Keratinocyte (primary cell): ENCODE measurements at regions not wholly inside any gene's neighbourhood (a gene's known extent, or its start where the extent isn't known, plus 50 kb on each side); places are given as distances from the start of the nearest gene placed in this dataset.
A peak's percentile ranks its signal among the peaks of the same experiment; 100 is the strongest.

Experiments
- DNase-seq: peaks from one replicate; pipeline ENCODE4 v3.0.0-alpha.2; 2011; ENCODE audit warnings: low read depth, missing footprints, low spot score
- FAIRE-seq: peaks from 2 replicates; lab custom pipeline; 2011; peaks lifted over from hg19 to GRCh38; lab: Jason Lieb, UNC
- H2AFZ ChIP-seq: 2 replicates; pipeline ENCODE4 v1.6.0; 2012; ENCODE audit warnings: low read length, control low read depth, inconsistent platforms; ENCODE audit not compliant: control insufficient read depth
- H3K27ac ChIP-seq: 2 replicates; pipeline ENCODE4 v1.5.1; 2011; ENCODE audit warnings: low read length; ENCODE audit not compliant: control insufficient read depth, insufficient read depth
- H3K27me3 ChIP-seq: 3 replicates; pipeline ENCODE4 v1.6.0; 2011; ENCODE audit warnings: low read length; ENCODE audit not compliant: control insufficient read depth, insufficient read depth; ENCODE audit errors: extremely low read depth
- H3K36me3 ChIP-seq, 2 experiments: 2 replicates in 1 of 2; 3 replicates in 1 of 2; pipeline ENCODE4 v1.5.1; 2011; ENCODE audit warnings: low read length in 2 of 2, mild to moderate bottlenecking in 1 of 2; ENCODE audit not compliant: control insufficient read depth in 2 of 2, insufficient read depth in 2 of 2; ENCODE audit errors: extremely low read depth in 1 of 2
- H3K4me1 ChIP-seq: 3 replicates; pipeline ENCODE4 v1.5.1; 2011; ENCODE audit warnings: low read length; ENCODE audit not compliant: control insufficient read depth, insufficient read depth; ENCODE audit errors: extremely low read depth
- H3K4me2 ChIP-seq: 3 replicates; pipeline ENCODE4 v1.6.0; 2011; ENCODE audit warnings: low read depth, low read length; ENCODE audit not compliant: control insufficient read depth, insufficient read depth; ENCODE audit errors: extremely low read depth
- H3K4me3 ChIP-seq, 3 experiments: fragments of 200-600 bp in 1 of 3; sonication (generic) in 1 of 3; 2 replicates in 2 of 3; 3 replicates in 1 of 3; pipeline ENCODE4 v1.5.1; 2011 to 2016; ENCODE audit warnings: low read length in 3 of 3, mild to moderate bottlenecking in 3 of 3, control low read depth in 2 of 3, inconsistent platforms in 1 of 3, low read depth in 1 of 3, mixed read lengths in 1 of 3, mixed run types in 1 of 3, moderate library complexity in 1 of 3; ENCODE audit not compliant: control insufficient read depth in 2 of 3, insufficient read depth in 2 of 3; ENCODE audit errors: extremely low read depth in 1 of 3
- H3K79me2 ChIP-seq: 2 replicates; pipeline ENCODE4 v1.6.0; 2012; ENCODE audit warnings: low read length; ENCODE audit not compliant: control insufficient read depth, insufficient read depth
- H3K9ac ChIP-seq: 3 replicates; pipeline ENCODE4 v1.6.0; 2011; ENCODE audit warnings: low read length; ENCODE audit not compliant: control insufficient read depth, insufficient read depth; ENCODE audit errors: extremely low read depth
- H3K9me1 ChIP-seq: 3 replicates; pipeline ENCODE4 v1.6.0; 2011; ENCODE audit warnings: low read length; ENCODE audit not compliant: control insufficient read depth, insufficient read depth; ENCODE audit errors: extremely low read depth
- H3K9me3 ChIP-seq: 2 replicates; pipeline ENCODE4 v1.5.1; 2012; ENCODE audit warnings: low read depth, low read length; ENCODE audit not compliant: control insufficient read depth
- H4K20me1 ChIP-seq: 3 replicates; pipeline ENCODE4 v1.6.0; 2011; ENCODE audit warnings: low read length; ENCODE audit not compliant: control insufficient read depth, insufficient read depth; ENCODE audit errors: extremely low read depth
- CTCF ChIP-seq, 3 experiments: IDR thresholded peaks in 1 of 3; conservative IDR thresholded peaks in 1 of 3; optimal IDR thresholded peaks in 1 of 3; 2 replicates in 2 of 3; 3 replicates in 1 of 3; pipeline versions ENCODE3 to v1.5.1; 2011; ENCODE audit warnings: low read length in 3 of 3, mild to moderate bottlenecking in 3 of 3, moderate library complexity in 2 of 3, control low read depth in 1 of 3, inconsistent platforms in 1 of 3; ENCODE audit not compliant: insufficient read depth in 2 of 3; ENCODE audit errors: extremely low read depth in 1 of 3
- EZH2 ChIP-seq: IDR thresholded peaks from one replicate; pipeline ENCODE4 v1.6.1; 2012; ENCODE audit warnings: inconsistent platforms, mild to moderate bottlenecking, low read length, moderate library complexity
- dilution Hi-C: fragments of 300-500 bp; cut with MboI; formaldehyde crosslinking; loops from one replicate; pipeline ENCODE4 v1.7.0; 2020; ENCODE audit warnings: low sequenced_read_pairs; ENCODE audit not compliant: extremely low pct_ligation_motif_present

DNA sequence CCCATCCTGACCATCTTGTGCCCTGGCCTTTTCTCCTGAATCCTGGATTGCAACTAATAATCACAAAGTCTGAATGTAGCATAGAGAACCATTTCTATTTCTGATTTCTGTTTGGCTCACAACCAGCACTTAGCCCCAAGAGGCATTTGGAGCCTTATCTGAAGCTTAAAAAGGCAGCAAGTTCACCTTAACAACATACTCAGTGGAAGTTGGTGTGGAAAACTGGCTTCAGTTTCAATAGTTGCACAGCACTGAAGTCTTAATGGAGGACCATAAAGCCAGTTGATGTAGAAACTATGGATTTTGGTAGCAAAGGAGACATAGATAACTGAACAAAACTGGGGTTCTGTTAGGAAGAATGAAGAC lies 574.1 kb downstream of the PSAT1 start:
- H3K4me3 ChIP-seq = no peak overlapping the region
- H3K4me1 ChIP-seq = peaks cover 31% of the 10 kb centered on the region
- no peaks in the 10 kb centered on the region for H3K36me3 ChIP-seq
- H3K9me1 ChIP-seq = no peaks in the 10 kb centered on the region
- no peaks in the 10 kb centered on the region for H4K20me1 ChIP-seq
- TF ChIP-seq CTCF (optimal IDR thresholded peaks at IDR 0.05 in 1 of 3, IDR thresholded peaks at IDR 0.05 in 1 of 3, conservative IDR thresholded peaks at IDR 0.05 in 1 of 3; ENCODE audit: extremely low read depth in 1 of 3, insufficient read depth in 2 of 3, low read length in 3 of 3) (no peak), EZH2 (no peak)
- dilution Hi-C loops = no loop called here
- H2AFZ ChIP-seq = peak overlapping the region; percentile 35
- peak overlapping the region; percentile 28 for H3K9ac ChIP-seq
- FAIRE-seq (no peak), DNase-seq (no peak)
- H3K4me2 ChIP-seq = peak overlapping the region; percentile 2
- H3K9me3 ChIP-seq = no peaks in the 10 kb centered on the region
- H3K79me2 ChIP-seq = no peaks in the 10 kb centered on the region
- H3K27me3 ChIP-seq = no peaks in the 10 kb centered on the region
- H3K27ac ChIP-seq = peak overlapping the region; percentile 57

GRCh38 chr9:78871452-78872331 lies 574.8 kb downstream of the PSAT1 start:
- TF ChIP-seq CTCF (optimal IDR thresholded peaks at IDR 0.05 in 1 of 3, IDR thresholded peaks at IDR 0.05 in 1 of 3, conservative IDR thresholded peaks at IDR 0.05 in 1 of 3; ENCODE audit: extremely low read depth in 1 of 3, insufficient read depth in 2 of 3, low read length in 3 of 3) (no peak), EZH2 (no peak)
- H3K27me3 ChIP-seq = no peaks in the 10 kb centered on the region
- peaks cover 24% of the 10 kb centered on the region for H3K4me1 ChIP-seq
- FAIRE-seq (peak; percentile 94), DNase-seq (peak; percentile 35)
- H3K36me3 ChIP-seq = no peaks in the 10 kb centered on the region
- H4K20me1 ChIP-seq = no peaks in the 10 kb centered on the region
- no peak overlapping the region for H3K4me3 ChIP-seq
- peak overlapping the region; percentile 7 for H3K4me2 ChIP-seq
- no peaks in the 10 kb centered on the region for H3K79me2 ChIP-seq
- no peaks in the 10 kb centered on the region for H3K9me1 ChIP-seq
- no peak overlapping the region for H3K9ac ChIP-seq
- dilution Hi-C loops = no loop called here
- H3K27ac ChIP-seq = peak overlapping the region; percentile 57
- no peaks in the 10 kb centered on the region for H3K9me3 ChIP-seq
- peak overlapping the region; percentile 35 for H2AFZ ChIP-seq
